HG03175 (cell line): ENCODE measurements at regions not wholly inside any gene's neighbourhood (a gene's known extent, or its start where the extent isn't known, plus 50 kb on each side); places are given as distances from the start of the nearest gene placed in this dataset.

Experiments used
- ATAC-seq: cut with Tn5 transposase; IDR thresholded peaks from one replicate; pipeline ENCODE4 v1.9.1; 2021; ENCODE audit warnings: mild to moderate bottlenecking, moderate library complexity; ENCODE audit not compliant: unreplicated experiment

DNA sequence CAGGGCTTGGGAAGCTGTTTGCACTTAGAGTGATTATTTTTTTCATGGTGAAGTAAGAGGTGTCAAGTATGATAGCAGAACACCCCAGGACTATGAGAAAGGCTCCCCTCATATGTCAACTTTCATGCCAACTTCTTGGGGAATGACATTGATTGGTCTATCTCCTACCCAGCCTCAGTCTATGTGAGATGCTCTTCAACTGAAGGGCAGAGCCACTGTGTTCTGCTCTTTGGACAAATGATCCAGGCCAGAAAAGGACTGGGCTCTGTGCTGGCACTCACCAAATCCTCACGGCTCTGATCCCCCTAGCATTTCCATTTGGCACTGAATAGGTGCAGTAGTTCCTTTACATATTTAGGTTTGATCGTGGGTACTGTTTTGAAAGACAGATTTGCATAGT is 151.1 kb downstream of the DMRT2 start:
- no peak for ATAC-seq

DNA sequence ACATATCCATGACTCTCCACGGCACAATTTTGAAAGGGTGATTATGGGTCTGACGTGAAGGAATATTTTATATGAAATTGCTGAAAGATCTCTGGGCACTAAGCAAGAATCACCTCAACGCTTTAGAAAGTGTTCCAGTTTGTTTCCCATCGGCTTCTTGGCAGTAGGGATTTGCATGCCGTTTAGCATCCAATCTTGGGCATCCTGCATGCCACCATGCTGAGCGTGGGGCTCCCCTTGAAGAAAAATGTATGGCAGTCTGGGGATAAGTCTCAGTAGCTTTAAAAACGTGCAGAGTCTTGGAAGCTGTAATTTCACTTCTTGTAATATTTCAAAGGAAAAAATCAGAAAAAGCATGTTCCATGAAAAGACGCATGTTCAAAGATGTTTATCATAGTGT is 151.7 kb downstream of the DMRT2 start:
- ATAC-seq = no peak

- no peak for ATAC-seq
Measured at GRCh38 chr9:1202512-1203280, 152.5 kb downstream of the DMRT2 start.

DNA sequence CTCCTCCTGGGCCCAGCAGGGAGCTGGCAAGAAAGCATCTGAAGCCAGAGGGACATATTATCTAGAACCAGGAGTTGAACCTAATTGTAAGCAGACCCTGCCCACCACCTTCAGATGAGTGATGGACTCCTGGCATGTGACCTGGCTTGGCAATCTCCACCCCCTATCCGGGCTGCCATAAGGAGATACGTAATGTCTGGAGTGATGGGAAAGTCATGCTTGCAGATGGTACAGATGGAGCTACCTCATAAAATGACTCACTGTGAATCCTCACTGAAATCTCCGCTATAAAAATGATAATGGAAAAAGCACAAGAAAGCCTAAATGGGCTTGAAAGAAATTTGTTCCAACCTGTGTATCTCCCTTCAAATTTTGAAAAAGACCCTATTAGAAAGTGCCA is 157.5 kb downstream of the DMRT2 start:
- no peak for ATAC-seq

- ATAC-seq = no peak
Measured at GRCh38 chr9:1208157-1208556, 158.0 kb downstream of the DMRT2 start.

DNA sequence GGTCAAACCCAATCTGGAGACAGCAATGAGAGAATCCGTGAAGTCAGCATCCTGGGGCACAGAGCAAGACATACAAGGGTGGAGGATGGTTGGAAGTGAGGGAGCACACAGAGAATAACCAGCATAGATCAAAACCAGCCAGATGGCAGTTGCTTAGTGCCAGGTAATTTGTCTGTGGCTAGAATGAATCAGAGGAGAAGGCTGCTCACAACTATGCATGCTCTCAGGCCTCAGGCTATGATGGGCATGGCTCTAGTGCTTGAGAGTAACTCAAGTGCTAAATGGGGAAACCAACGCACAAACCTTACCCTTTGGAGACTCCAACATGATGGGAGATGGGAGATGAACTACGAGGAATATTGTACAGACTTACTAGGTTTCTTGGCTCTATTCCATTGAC is 160.8 kb downstream of the DMRT2 start:
- no peak for ATAC-seq

DNA sequence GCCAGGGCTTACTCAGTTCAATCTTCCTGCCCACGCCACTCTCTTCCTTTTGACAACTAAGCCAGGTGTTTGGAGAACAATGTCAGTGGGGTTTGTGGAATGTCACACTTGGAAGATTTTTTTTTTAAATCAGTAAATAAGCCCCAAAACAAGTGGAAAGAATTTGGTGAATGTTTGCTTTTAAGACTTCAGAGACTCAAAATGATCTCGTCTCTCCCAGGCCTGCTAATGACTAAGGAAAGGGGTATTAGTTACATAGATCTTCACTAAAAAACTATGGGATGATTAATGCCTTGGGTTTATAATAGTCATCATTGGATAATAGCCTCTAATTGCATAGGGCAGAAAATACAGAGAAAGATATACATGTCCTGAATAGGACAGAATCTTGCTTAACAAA is 166.4 kb downstream of the DMRT2 start:
- no peak for ATAC-seq

DNA sequence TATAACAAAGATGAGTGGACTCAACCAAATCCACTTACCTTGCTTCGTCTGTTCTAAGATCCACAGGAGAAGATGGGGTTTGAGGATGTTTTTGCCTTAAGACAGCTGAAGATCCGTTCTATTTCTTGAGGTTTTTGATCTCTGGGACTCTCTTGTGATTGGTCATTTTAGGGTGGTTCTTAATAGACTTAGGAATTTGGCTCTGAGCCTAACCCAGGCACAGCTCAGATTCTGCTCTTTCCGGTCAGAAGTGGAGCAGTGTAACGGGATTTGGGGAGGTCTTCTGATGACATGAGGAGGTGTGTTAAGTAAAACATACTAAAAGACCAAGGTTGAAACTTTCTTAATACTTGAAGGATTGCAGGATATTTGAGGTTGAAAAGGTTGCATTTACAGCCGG is 166.9 kb downstream of the DMRT2 start:
- no peak for ATAC-seq

DNA sequence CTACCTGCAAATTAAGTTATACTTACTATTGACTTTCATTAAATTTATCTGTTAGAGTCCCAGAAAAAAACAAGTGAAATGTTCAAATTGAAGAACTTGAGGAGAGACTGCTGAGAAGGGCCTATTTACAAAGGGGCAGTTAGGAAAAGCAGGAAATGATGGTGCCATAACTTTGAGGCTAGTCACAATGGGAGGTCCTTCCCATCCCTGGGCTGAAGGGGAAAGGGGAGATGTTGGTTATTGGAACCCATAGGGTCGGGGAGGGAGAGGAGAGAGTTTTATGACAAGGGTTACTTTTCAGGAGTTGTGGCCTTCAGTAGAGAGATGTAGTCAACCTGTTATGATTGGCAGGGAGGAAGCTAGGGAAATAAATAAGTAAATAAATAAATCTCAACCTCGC is 169.1 kb downstream of the DMRT2 start:
- ATAC-seq = no peak

GRCh38 chr9:1221298-1221697 is 171.1 kb downstream of the DMRT2 start:
- ATAC-seq = no peak

DNA sequence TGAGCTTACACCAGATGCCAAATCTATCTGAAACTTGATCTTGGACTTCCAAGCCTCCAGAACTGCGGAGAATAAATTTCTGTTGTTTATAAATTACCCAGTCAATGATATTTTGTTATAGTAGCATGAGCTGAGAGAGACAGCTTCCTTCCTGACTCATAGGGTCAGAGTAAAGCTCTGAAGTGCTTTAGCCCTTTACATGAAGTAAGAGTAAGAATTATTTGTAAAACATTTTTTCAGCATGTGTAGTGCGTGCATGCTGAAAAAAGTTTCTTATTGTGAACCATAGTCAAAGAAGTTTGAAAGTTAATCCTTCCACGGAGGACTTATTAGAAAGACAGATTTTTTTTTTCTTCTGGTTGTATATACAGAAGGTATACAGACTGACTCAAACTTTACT is 172.4 kb downstream of the DMRT2 start:
- no peak for ATAC-seq

- ATAC-seq = peak; percentile 77
Measured at GRCh38 chr9:1231998-1232919, 182.1 kb downstream of the DMRT2 start.

- ATAC-seq = no peak
Measured at GRCh38 chr9:1233568-1233967, 183.4 kb downstream of the DMRT2 start.

GRCh38 chr9:1235650-1236049 is 185.5 kb downstream of the DMRT2 start:
- ATAC-seq = no peak

GRCh38 chr9:1236061-1236460 is 185.9 kb downstream of the DMRT2 start:
- no peak for ATAC-seq

DNA sequence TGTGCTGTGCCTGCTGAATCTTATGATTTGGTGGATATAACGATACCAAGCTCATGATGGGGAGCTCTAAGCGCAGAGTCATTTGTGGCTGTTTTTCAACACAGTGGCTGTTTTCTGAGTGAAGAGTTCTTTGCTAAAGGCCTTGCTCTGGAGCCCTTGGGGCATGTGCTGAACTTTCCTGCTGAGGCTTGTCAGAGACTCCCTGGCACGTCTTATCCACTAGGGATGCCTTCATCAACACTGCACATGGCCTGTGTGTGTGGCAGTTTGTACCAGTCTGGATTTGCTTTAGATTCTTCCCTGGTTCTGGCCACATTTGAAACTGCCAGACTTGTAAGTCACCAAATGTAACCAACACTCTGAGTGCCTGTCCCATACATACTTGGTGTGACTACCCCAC is 188.2 kb downstream of the DMRT2 start:
- ATAC-seq = no peak

DNA sequence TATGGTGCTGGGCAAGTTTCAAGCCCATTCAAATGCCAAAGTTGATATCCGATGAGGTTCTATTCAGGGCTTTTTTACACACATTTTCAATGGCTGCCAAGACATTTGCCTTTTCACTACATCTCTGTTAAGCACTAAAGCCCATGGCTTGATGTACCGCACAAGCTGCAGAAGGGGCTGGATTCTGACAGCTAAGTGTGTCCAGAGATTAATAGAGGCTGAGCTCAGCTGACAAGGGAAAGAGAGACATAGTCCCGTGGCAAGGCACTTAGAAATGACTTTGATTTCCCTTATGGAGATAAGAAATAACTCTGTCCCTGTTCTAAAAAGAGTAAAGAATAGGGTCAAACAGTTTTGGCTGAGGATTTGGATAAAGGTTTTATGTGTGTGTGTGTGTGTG is 198.6 kb downstream of the DMRT2 start:
- ATAC-seq = no peak

DNA sequence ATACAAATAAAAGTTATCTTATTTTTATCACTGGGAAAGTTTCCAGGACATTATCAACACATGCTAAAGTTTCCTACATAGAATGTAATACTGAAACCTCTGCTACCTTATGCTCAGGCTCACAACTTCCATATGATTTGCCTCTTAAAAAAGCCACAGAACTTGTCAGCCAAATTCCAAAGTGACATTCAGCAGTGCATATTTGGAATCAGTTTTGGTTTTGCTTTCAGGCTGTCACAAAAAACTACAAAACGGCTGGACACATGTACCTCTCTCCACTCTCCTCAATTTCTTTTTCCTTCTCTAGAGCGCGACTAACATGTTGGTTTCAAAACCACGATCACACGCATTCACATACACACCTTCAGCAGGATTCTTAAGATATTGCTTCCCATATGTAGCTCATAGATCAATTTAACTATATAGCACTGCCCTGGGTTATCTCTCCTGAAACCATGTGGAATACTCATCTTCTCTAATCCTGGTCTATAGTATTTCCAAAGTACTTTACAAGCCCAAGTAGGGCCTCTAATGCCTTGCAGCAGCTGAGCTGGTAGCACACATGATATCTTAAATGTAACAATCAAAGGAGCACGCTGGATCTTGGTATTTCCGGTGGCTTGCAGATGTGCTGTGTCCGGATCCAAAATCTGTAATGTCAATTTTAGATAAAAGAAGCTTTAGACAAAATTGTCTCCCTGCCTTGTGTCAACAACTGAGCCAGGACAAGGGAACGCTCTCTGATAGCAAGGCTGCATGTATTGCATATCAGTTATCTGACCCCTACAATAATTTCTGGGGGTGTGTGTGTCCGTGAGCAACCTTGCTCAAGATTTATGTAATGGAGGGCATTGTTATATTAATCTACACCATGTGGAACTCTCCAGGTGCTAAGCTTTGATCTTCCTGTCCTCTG is 203.2 kb downstream of the DMRT2 start:
- ATAC-seq = no peak

DNA sequence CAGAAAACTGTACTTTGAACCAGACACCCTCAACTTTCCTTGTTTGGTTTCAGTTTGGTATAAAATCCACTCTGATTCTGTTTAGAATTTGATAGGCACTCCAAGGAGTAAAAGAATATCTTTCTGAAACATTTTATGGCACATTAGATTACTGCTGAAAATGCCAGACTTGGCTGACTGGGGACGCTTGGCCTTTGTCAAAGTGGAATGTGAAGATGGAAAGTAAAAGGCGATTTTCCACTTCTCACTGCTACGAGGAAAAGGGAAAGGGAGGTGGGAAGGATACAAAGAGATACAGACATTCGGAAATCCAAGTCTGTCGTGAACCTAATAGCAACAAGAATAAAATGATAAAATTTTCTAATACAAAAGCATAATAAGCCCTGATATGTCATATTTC is 203.9 kb downstream of the DMRT2 start:
- ATAC-seq = no peak

DNA sequence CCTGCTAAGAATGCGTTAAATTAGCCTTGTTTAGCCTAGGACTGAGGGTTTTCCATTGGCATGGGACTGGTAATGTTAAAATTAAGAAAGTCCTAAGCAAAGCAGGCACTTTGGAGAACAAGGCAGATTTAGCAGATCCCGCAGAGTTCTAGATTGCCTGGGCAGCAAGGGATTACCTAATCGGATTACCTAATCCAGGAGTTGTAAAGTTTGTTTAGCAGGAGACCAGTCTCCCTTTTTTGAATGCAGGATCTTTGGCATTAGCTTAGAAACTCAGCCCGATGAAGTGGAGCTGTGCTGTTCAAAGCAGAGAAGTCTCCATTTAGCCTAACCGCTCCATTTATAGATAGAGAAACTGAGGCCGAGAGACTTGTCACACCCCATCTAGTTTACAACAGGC is 206.0 kb downstream of the DMRT2 start:
- no peak for ATAC-seq

- ATAC-seq = no peak
Measured at GRCh38 chr9:1261266-1261665, 211.1 kb downstream of the DMRT2 start.
